HUDEP-2 (cell line): ENCODE measurements at regions not wholly inside any gene's neighbourhood (a gene's known extent, or its start where the extent isn't known, plus 50 kb on each side); places are given as distances from the start of the nearest gene placed in this dataset.

Source experiments
- DNase-seq, 76 experiments: peaks; one replicate each; lab custom pipeline; 2025; ENCODE audit not compliant: unreplicated experiment in 76 of 76; lab: John Stamatoyannopoulos, UW

DNA sequence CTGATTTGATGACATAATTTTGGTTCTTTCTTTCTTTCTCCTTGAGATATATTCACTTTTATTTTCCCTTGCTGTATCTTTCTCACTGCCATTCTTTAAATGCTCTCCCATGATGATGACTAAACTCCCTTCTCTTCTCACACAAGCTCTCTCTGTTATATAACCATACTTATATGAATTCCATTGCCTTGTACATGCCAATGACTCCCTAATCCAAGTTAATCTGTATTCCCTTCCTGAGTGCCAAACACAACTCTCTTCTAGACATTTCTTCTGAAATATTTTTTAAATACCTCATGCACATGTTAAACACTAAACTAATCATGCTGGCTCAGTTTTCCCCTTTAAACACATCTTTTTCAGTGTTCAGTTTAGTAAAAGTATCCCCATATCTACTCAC, 62.2 kb upstream of the ST8SIA4 start:
- no peak for DNase-seq
